WTC11 (cell line): ENCODE measurements at regions not wholly inside any gene's neighbourhood (a gene's known extent, or its start where the extent isn't known, plus 50 kb on each side); places are given as distances from the start of the nearest gene placed in this dataset.

Experiments used
- ATAC-seq: fragments of 200-7000 bp; cut with Tn5 transposase; 2 replicates; pipeline ENCODE4 v1.10.0; 2021; ENCODE audit warnings: mild to moderate bottlenecking, moderate library complexity
- CTCF ChIA-PET: fragments of 300-600 bp; sonication (Branson Sonifier 250); formaldehyde crosslinking; loops from one replicate; lab custom pipeline; 2021; ENCODE audit warnings: antibody characterized with exemption; lab: Charles Lee
- POLR2A ChIA-PET: fragments of 350-600 bp; sonication (Branson Sonifier 250); formaldehyde crosslinking; loops from one replicate; lab custom pipeline; 2021; ENCODE audit warnings: antibody characterized with exemption; lab: Charles Lee
- DNase-seq: peaks from one replicate; pipeline ENCODE4 v3.0.0; 2021; ENCODE audit warnings: low spot score
- H3K27ac Mint-ChIP-seq: 2 replicates; pipeline ENCODE4 v1.8.0; 2021; ENCODE audit warnings: mixed read lengths
- H3K27me3 Mint-ChIP-seq: 2 replicates; pipeline ENCODE4 v1.8.0; 2021; ENCODE audit warnings: low read depth, mild to moderate bottlenecking, moderate library complexity, mixed read lengths
- H3K36me3 Mint-ChIP-seq: 2 replicates; pipeline ENCODE4 v1.8.0; 2021; ENCODE audit warnings: mixed read lengths
- H3K4me1 Mint-ChIP-seq: 2 replicates; pipeline ENCODE4 v1.8.0; 2022; ENCODE audit warnings: mixed read lengths
- H3K4me3 Mint-ChIP-seq: 2 replicates; pipeline ENCODE4 v1.8.0; 2021; ENCODE audit warnings: mild to moderate bottlenecking, moderate library complexity, mixed read lengths
- H3K9me3 Mint-ChIP-seq: 2 replicates; pipeline ENCODE4 v1.8.0; 2021; ENCODE audit warnings: mixed read lengths
- AR ChIP-seq: fragments of 250-450 bp; sonication (Bioruptor Pico); IDR thresholded peaks from 2 replicates; pipeline ENCODE4 v1.9.0; 2021; ENCODE audit warnings: mild to moderate bottlenecking
- CREM ChIP-seq: sonication (generic); formaldehyde crosslinking; IDR thresholded peaks from 2 replicates; pipeline ENCODE4 v1.8.1; 2022; ENCODE audit warnings: mild to moderate bottlenecking, missing genetic modification reagents, moderate library complexity
- E2F5 ChIP-seq: sonication (generic); formaldehyde crosslinking; IDR thresholded peaks from 2 replicates; pipeline ENCODE4 v1.8.1; 2022; ENCODE audit warnings: mild to moderate bottlenecking, moderate library complexity, missing genetic modification reagents
- ELF4 ChIP-seq: sonication (generic); formaldehyde crosslinking; IDR thresholded peaks from 2 replicates; pipeline ENCODE4 v1.8.1; 2022; ENCODE audit warnings: low read depth, mild to moderate bottlenecking, moderate library complexity, missing genetic modification reagents
- ERG ChIP-seq: fragments of 250-450 bp; sonication (Bioruptor Pico); IDR thresholded peaks from 2 replicates; pipeline ENCODE4 v1.8.0; 2021; ENCODE audit warnings: mild to moderate bottlenecking
- ETV6 ChIP-seq: sonication (generic); formaldehyde crosslinking; IDR thresholded peaks from 2 replicates; pipeline ENCODE4 v1.8.1; 2022; ENCODE audit warnings: mild to moderate bottlenecking, missing genetic modification reagents
- FOXJ3 ChIP-seq: sonication (generic); formaldehyde crosslinking; IDR thresholded peaks from 2 replicates; pipeline ENCODE4 v1.9.0; 2021; ENCODE audit warnings: missing genetic modification reagents, mild to moderate bottlenecking, borderline replicate concordance
- FOXK1 ChIP-seq: sonication (generic); formaldehyde crosslinking; IDR thresholded peaks from 2 replicates; pipeline ENCODE4 v1.8.0; 2022; ENCODE audit warnings: mild to moderate bottlenecking, moderate library complexity, missing genetic modification reagents
- OVOL2 ChIP-seq: fragments of 250-450 bp; sonication (Bioruptor Pico); IDR thresholded peaks from 2 replicates; pipeline ENCODE4 v1.9.0; 2021; ENCODE audit warnings: mild to moderate bottlenecking, borderline replicate concordance
- TP53 ChIP-seq: sonication (generic); formaldehyde crosslinking; IDR thresholded peaks from 2 replicates; pipeline ENCODE4 v1.8.1; 2023; ENCODE audit warnings: mild to moderate bottlenecking, missing genetic modification reagents
- ZMAT4 ChIP-seq: fragments of 250-450 bp; sonication (Bioruptor Pico); IDR thresholded peaks from 2 replicates; pipeline ENCODE4 v1.9.0; 2021; ENCODE audit warnings: mild to moderate bottlenecking
- ZNF121 ChIP-seq: sonication (generic); formaldehyde crosslinking; IDR thresholded peaks from 2 replicates; pipeline ENCODE4 v1.8.0; 2023; ENCODE audit warnings: missing genetic modification reagents
- ZNF281 ChIP-seq: sonication (generic); formaldehyde crosslinking; IDR thresholded peaks from 2 replicates; pipeline ENCODE4 v1.8.0; 2023; ENCODE audit warnings: mild to moderate bottlenecking, missing genetic modification reagents
- ZNF416 ChIP-seq: fragments of 250-450 bp; sonication (Bioruptor Pico); IDR thresholded peaks from 2 replicates; pipeline ENCODE4 v1.9.0; 2021; ENCODE audit warnings: mild to moderate bottlenecking, inconsistent platforms
- ZNF423 ChIP-seq: fragments of 250-450 bp; sonication (Bioruptor Pico); IDR thresholded peaks from 2 replicates; pipeline ENCODE4 v2.1.2; 2022; ENCODE audit warnings: mild to moderate bottlenecking, moderate library complexity
- ZNF425 ChIP-seq: fragments of 250-450 bp; sonication (Bioruptor Pico); conservative IDR thresholded peaks from 2 replicates; pipeline ENCODE4 v1.9.0; 2021; ENCODE audit warnings: mild to moderate bottlenecking
- TF ChIP-seq, protein P1 (sequence below): sonication (generic); formaldehyde crosslinking; IDR thresholded peaks from 2 replicates; pipeline ENCODE4 v1.8.1; 2023; ENCODE audit warnings: mild to moderate bottlenecking, missing genetic modification reagents, borderline replicate concordance
- TF ChIP-seq, protein P2 (sequence below): fragments of 250-450 bp; sonication (Bioruptor Pico); IDR thresholded peaks from 2 replicates; pipeline ENCODE4 v2.1.2; 2022; ENCODE audit warnings: mild to moderate bottlenecking, moderate library complexity
- TF ChIP-seq, protein P3 (sequence below): sonication (generic); formaldehyde crosslinking; IDR thresholded peaks from 2 replicates; pipeline ENCODE4 v1.8.1; 2022; ENCODE audit warnings: mild to moderate bottlenecking, missing genetic modification reagents, moderate library complexity, borderline replicate concordance
- TF ChIP-seq, protein P4 (sequence below): sonication (generic); formaldehyde crosslinking; IDR thresholded peaks from 2 replicates; pipeline ENCODE4 v1.8.1; 2023; ENCODE audit warnings: mild to moderate bottlenecking, missing genetic modification reagents, moderate library complexity

GRCh38 chr21:23534850-23535249, 2072.4 kb downstream of the MRPL39 start:
- no peak for DNase-seq
- POLR2A ChIA-PET = no interaction called here
- Mint-ChIP-seq H3K9me3 (no peaks in the 10 kb centered on the region), H3K4me1 (no peaks in the 10 kb centered on the region), H3K36me3 (no peaks in the 10 kb centered on the region), H3K4me3 (no peak overlapping the region), H3K27ac (no peak overlapping the region), H3K27me3 (no peaks in the 10 kb centered on the region)
- CTCF ChIA-PET = no interaction called here
- no peak for ATAC-seq
- TF ChIP-seq, protein P1, sequence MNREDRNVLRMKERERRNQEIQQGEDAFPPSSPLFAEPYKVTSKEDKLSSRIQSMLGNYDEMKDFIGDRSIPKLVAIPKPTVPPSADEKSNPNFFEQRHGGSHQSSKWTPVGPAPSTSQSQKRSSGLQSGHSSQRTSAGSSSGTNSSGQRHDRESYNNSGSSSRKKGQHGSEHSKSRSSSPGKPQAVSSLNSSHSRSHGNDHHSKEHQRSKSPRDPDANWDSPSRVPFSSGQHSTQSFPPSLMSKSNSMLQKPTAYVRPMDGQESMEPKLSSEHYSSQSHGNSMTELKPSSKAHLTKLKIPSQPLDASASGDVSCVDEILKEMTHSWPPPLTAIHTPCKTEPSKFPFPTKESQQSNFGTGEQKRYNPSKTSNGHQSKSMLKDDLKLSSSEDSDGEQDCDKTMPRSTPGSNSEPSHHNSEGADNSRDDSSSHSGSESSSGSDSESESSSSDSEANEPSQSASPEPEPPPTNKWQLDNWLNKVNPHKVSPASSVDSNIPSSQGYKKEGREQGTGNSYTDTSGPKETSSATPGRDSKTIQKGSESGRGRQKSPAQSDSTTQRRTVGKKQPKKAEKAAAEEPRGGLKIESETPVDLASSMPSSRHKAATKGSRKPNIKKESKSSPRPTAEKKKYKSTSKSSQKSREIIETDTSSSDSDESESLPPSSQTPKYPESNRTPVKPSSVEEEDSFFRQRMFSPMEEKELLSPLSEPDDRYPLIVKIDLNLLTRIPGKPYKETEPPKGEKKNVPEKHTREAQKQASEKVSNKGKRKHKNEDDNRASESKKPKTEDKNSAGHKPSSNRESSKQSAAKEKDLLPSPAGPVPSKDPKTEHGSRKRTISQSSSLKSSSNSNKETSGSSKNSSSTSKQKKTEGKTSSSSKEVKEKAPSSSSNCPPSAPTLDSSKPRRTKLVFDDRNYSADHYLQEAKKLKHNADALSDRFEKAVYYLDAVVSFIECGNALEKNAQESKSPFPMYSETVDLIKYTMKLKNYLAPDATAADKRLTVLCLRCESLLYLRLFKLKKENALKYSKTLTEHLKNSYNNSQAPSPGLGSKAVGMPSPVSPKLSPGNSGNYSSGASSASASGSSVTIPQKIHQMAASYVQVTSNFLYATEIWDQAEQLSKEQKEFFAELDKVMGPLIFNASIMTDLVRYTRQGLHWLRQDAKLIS = no peak
- TF ChIP-seq FOXK1 (CRISPR knock-in tag) (no peak), ZNF281 (CRISPR knock-in tag) (no peak), ZNF423 (CRISPR knock-in tag) (no peak), ZNF425 (CRISPR knock-in tag) (no peak), OVOL2 (CRISPR knock-in tag) (no peak), ZMAT4 (CRISPR knock-in tag) (no peak), ETV6 (CRISPR knock-in tag) (no peak), E2F5 (no peak), ELF4 (CRISPR knock-in tag) (no peak), AR (CRISPR knock-in tag) (no peak), CREM (CRISPR knock-in tag) (no peak), ZNF416 (no peak), FOXJ3 (CRISPR knock-in tag) (no peak), ERG (CRISPR knock-in tag) (no peak), TP53 (CRISPR knock-in tag) (no peak), ZNF121 (no peak)
- TF ChIP-seq, protein P2, sequence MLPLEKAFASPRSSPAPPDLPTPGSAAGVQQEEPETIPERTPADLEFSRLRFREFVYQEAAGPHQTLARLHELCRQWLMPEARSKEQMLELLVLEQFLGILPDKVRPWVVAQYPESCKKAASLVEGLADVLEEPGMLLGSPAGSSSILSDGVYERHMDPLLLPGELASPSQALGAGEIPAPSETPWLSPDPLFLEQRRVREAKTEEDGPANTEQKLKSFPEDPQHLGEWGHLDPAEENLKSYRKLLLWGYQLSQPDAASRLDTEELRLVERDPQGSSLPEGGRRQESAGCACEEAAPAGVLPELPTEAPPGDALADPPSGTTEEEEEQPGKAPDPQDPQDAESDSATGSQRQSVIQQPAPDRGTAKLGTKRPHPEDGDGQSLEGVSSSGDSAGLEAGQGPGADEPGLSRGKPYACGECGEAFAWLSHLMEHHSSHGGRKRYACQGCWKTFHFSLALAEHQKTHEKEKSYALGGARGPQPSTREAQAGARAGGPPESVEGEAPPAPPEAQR (CRISPR knock-in tag) = no peak
- TF ChIP-seq, protein P3, sequence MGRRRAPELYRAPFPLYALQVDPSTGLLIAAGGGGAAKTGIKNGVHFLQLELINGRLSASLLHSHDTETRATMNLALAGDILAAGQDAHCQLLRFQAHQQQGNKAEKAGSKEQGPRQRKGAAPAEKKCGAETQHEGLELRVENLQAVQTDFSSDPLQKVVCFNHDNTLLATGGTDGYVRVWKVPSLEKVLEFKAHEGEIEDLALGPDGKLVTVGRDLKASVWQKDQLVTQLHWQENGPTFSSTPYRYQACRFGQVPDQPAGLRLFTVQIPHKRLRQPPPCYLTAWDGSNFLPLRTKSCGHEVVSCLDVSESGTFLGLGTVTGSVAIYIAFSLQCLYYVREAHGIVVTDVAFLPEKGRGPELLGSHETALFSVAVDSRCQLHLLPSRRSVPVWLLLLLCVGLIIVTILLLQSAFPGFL (CRISPR knock-in tag) = no peak
- TF ChIP-seq, protein P4, sequence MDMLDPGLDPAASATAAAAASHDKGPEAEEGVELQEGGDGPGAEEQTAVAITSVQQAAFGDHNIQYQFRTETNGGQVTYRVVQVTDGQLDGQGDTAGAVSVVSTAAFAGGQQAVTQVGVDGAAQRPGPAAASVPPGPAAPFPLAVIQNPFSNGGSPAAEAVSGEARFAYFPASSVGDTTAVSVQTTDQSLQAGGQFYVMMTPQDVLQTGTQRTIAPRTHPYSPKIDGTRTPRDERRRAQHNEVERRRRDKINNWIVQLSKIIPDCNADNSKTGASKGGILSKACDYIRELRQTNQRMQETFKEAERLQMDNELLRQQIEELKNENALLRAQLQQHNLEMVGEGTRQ (CRISPR knock-in tag) = no peak
